ENCODE measurements at regions not wholly inside any gene's neighbourhood (a gene's known extent, or its start where the extent isn't known, plus 50 kb on each side); places are given as distances from the start of the nearest gene placed in this dataset.

GRCh38 chr1:30660241-30660640 lies 63.1 kb downstream of the MATN1 start:
- CTCF ChIA-PET: no interaction called here
- no peak overlapping the region for H3K4me3 ChIP-seq
- 25% methylated on average over 8 of the region's 8 CpGs for WGBS (ENCODE audit: insufficient coverage, insufficient replicate concordance, low lambda C conversion rate, missing lambda C conversion rate)
- DNase-seq (ENCODE audit: low read depth, low spot score): no peak
- RAD21 ChIA-PET (ENCODE audit: unreplicated experiment): no interaction called here
- H3K27me3 ChIP-seq (replicated peaks in 1 of 2; ENCODE audit: control insufficient read depth in 2 of 2, insufficient read depth in 2 of 2, low read length in 1 of 2): no peaks in the 10 kb centered on the region; a peak in 1 of 4 replicates
- no peak overlapping the region for H3K27ac ChIP-seq (ENCODE audit: control insufficient read depth, insufficient read depth)
- H3K79me2 ChIP-seq (ENCODE audit: control insufficient read depth, insufficient read depth, low read length): no peaks in the 10 kb centered on the region
- POLR2A ChIA-PET: no interaction called here
- intact Hi-C loops (cut with micrococcal nuclease; ENCODE audit: unreplicated experiment): no loop called here
- no peak for TF ChIP-seq ZZZ3 (IDR thresholded peaks at IDR 0.05; ENCODE audit: control insufficient read depth, insufficient read length, low read depth)
- no peak for TF ChIP-seq ZBTB4 (CRISPR knock-in tag; IDR thresholded peaks at IDR 0.05)
- TF ChIP-seq NKRF (conservative IDR thresholded peaks at IDR 0.05): no peak
- no peak for TF ChIP-seq MTA2 (IDR thresholded peaks at IDR 0.05; ENCODE audit: low read depth)
- no peak for TF ChIP-seq LARP7 (IDR thresholded peaks at IDR 0.05)
- TF ChIP-seq ZNF207 (IDR thresholded peaks at IDR 0.05; ENCODE audit: borderline replicate concordance): no peak
- no peaks in the 10 kb centered on the region for H3K36me3 ChIP-seq (ENCODE audit: control insufficient read depth in 2 of 2, insufficient read depth in 2 of 2, low read length in 1 of 2)
- in situ Hi-C loops (cut with MboI): no loop called here
- no TSS peak for BruUV-seq (replicated peaks)
- no peak for ATAC-seq
- no peaks in the 10 kb centered on the region for H3K4me1 ChIP-seq (ENCODE audit: control insufficient read depth, insufficient read depth, low read length)
- H3K4me2 ChIP-seq (ENCODE audit: control insufficient read depth, insufficient read depth): no peak overlapping the region
- SMC1A ChIA-PET (ENCODE audit: uncharacterized antibody, unreplicated experiment): no interaction called here
- H3K9me3 ChIP-seq (replicated peaks; ENCODE audit: control insufficient read depth, insufficient read depth, low read length): no peaks in the 10 kb centered on the region; the same call in 2 of the 3 replicates
- no peak overlapping the region for H3K9ac ChIP-seq (ENCODE audit: control insufficient read depth, insufficient read depth, low read length)
- no peaks in the 10 kb centered on the region for H4K20me1 ChIP-seq (ENCODE audit: control insufficient read depth, insufficient read depth)
- FAIRE-seq: no peak
- no peak overlapping the region for H2AFZ ChIP-seq (ENCODE audit: control insufficient read depth, low read depth, low read length)
